ENCODE measurements at regions not wholly inside any gene's neighbourhood (a gene's known extent, or its start where the extent isn't known, plus 50 kb on each side); places are given as distances from the start of the nearest gene placed in this dataset.

DNA sequence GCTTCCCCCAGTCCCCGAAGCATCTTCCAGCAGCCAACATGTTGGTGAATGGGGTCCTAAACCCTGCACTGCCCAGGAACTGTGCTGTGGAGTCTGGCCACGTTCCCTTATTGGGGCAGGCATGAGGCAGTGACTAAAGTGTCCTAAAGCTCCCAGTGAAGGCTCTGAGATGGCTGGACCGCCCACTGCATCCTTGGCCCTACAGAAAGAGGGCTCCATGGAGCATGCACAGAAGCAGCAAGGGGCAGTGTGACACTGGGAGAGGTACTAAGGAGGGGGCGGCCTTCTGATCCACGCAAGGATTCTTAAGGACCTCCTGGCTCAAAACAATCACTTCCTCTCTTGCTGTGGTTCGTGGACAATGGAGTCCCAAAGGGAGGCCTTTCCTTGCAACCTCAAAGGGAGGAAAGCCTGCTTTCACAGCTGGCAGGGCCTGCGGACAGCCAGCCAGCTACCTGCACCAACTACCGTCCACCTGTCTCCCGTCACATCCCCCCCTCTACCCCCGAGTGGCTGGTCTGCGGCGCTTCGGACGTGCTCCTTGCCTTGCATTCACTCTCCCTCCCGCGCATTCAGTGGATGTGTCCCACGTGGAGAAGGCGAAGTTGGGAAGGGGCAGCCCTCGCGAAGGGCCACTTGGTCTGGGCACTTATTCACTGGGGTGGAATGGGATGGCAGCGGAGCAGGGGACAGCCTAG, 63.9 kb upstream of the STARD13 start:
- no peak for TF ChIP-seq FOXP2 (optimal IDR thresholded peaks at IDR 0.05; ENCODE audit: borderline replicate concordance, extremely low read depth, extremely low read length, insufficient read depth)
- TF ChIP-seq SIN3A (IDR thresholded peaks at IDR 0.05; ENCODE audit: borderline replicate concordance, insufficient read depth, low read length) = no peak
- TF ChIP-seq, protein P1, sequence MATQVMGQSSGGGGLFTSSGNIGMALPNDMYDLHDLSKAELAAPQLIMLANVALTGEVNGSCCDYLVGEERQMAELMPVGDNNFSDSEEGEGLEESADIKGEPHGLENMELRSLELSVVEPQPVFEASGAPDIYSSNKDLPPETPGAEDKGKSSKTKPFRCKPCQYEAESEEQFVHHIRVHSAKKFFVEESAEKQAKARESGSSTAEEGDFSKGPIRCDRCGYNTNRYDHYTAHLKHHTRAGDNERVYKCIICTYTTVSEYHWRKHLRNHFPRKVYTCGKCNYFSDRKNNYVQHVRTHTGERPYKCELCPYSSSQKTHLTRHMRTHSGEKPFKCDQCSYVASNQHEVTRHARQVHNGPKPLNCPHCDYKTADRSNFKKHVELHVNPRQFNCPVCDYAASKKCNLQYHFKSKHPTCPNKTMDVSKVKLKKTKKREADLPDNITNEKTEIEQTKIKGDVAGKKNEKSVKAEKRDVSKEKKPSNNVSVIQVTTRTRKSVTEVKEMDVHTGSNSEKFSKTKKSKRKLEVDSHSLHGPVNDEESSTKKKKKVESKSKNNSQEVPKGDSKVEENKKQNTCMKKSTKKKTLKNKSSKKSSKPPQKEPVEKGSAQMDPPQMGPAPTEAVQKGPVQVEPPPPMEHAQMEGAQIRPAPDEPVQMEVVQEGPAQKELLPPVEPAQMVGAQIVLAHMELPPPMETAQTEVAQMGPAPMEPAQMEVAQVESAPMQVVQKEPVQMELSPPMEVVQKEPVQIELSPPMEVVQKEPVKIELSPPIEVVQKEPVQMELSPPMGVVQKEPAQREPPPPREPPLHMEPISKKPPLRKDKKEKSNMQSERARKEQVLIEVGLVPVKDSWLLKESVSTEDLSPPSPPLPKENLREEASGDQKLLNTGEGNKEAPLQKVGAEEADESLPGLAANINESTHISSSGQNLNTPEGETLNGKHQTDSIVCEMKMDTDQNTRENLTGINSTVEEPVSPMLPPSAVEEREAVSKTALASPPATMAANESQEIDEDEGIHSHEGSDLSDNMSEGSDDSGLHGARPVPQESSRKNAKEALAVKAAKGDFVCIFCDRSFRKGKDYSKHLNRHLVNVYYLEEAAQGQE (IDR thresholded peaks at IDR 0.05; ENCODE audit: insufficient read depth in 1 of 2, low read depth in 2 of 2, low read length in 2 of 2) = no peak
- no peak for TF ChIP-seq TAF1 (IDR thresholded peaks at IDR 0.05; ENCODE audit: borderline replicate concordance, insufficient read depth, low read length)

DNA sequence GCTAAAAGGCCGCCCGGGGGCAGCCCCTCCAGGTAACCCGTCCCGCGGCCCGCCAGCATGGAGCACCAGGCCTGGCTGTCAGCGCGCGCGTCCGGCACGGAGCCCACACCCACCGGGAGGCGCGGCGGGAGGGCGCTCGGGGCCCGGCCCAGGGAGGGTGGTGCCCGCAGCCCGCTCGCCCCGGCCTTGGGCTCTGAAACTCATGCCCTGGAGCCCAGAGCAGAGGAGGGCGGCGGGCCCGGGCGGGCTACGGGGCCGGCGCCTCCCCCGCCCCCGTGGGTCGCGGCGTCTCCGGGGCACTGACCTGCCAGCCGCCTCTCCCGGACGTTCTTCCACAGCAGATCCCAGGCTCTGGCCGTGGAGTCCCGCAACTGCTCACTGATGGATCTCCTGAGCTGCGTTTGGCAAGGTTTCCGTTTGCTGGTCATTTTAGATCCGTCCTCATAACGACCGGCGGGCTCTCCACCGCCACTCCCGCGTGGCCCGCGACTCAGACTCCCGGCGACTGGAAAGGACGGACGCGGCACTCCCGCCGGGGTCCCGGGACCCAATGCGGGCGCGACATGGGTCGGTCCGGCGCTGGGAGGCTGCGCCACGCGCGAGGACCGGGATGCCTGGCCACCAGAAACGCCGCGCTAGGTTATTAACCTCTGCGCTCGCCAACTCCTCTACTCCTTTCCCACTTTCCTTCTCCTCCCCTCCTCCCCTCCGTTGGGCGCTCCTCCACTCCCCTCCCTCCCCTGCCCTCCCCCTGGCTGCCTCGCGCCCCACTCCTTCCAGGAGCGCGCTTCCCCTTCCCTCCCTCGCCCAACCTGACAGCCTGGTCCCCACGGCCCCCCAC, 64.7 kb upstream of the STARD13 start:
- TF ChIP-seq TAF1 (IDR thresholded peaks at IDR 0.05; ENCODE audit: borderline replicate concordance, insufficient read depth, low read length) (0 out of 2 replicates have a peak, but pooled peaks have one; percentile 19), POLR2AphosphoS5 (IDR thresholded peaks at IDR 0.05; ENCODE audit: low read depth, low read length) (peak; percentile 57; the same call in 1 of the 2 replicates), SIN3A (IDR thresholded peaks at IDR 0.05; ENCODE audit: borderline replicate concordance, insufficient read depth, low read length) (no peak)

DNA sequence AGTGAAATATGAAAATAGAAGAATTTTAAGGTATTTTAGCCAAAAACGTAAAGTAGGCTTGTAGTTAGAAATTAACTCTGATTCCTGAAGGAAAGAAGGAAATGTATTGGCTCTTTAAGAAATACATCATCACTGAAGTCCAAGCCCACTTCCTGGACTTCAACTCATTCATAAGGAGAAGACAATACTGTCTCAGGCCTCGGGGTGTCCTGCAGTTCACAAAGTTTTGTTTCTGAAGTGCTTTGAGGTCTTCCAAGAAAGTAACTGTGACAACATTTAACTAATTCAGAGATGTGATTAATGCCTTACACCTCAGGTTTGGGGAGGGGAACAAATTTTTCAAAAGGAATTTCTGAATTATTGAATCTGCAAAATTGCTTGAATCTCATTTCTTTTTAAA, 65.8 kb upstream of the STARD13 start:
- no peak for TF ChIP-seq POLR2AphosphoS5 (IDR thresholded peaks at IDR 0.05; ENCODE audit: low read depth, low read length)
- no peak for TF ChIP-seq FOXP2 (optimal IDR thresholded peaks at IDR 0.05; ENCODE audit: borderline replicate concordance, extremely low read depth, extremely low read length, insufficient read depth)
- TF ChIP-seq TAF1 (IDR thresholded peaks at IDR 0.05; ENCODE audit: borderline replicate concordance, insufficient read depth, low read length) = no peak
- no peak for TF ChIP-seq SIN3A (IDR thresholded peaks at IDR 0.05; ENCODE audit: borderline replicate concordance, insufficient read depth, low read length)
- TF ChIP-seq, protein P1 (IDR thresholded peaks at IDR 0.05; ENCODE audit: insufficient read depth in 1 of 2, low read depth in 2 of 2, low read length in 2 of 2) = no peak

DNA sequence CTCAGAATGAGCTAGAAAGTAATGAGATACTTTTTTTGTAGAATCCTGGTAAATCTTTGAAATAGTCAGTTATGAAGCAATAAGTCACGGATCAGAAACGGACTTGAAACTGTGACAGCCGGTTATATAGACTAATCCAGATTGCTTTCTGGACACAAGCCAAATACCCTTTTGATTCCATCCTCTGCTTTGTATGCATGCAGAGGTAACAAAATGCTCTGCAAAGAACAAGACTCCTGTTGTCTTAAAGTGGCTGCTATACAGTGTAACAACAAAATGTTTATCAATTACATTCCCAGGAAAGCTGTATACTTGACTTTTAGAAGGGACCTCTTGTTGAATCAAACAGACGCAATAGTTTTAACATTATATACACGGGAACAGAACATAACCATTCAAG, 66.5 kb upstream of the STARD13 start:
- TF ChIP-seq SIN3A (IDR thresholded peaks at IDR 0.05; ENCODE audit: borderline replicate concordance, insufficient read depth, low read length) = no peak
- no peak for TF ChIP-seq TAF1 (IDR thresholded peaks at IDR 0.05; ENCODE audit: borderline replicate concordance, insufficient read depth, low read length)
- no peak for TF ChIP-seq POLR2AphosphoS5 (IDR thresholded peaks at IDR 0.05; ENCODE audit: low read depth, low read length)
- TF ChIP-seq, protein P1 (IDR thresholded peaks at IDR 0.05; ENCODE audit: insufficient read depth in 1 of 2, low read depth in 2 of 2, low read length in 2 of 2) = no peak
- TF ChIP-seq FOXP2 (optimal IDR thresholded peaks at IDR 0.05; ENCODE audit: borderline replicate concordance, extremely low read depth, extremely low read length, insufficient read depth) = no peak

DNA sequence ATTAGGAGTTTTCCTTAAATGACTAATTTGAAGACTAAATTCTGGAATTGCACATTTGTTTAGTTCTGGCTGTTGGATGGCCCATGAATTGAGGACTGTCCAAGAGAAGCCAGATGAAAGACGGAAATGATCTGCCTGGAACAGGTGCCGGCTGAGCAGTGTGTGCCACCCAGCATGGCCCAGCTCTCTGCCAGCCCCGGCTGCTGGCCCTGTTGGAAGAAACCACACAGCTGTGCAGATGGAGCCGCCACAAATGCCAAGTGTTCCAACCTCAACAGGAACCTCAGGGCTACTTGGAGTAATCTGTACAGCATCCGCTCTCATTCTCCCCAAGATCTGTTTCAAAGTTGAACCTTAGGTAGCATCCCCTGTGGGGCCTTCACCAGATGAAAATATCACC, 67.0 kb upstream of the STARD13 start:
- TF ChIP-seq, protein P1 (IDR thresholded peaks at IDR 0.05; ENCODE audit: insufficient read depth in 1 of 2, low read depth in 2 of 2, low read length in 2 of 2) = no peak
- TF ChIP-seq TAF1 (IDR thresholded peaks at IDR 0.05; ENCODE audit: borderline replicate concordance, insufficient read depth, low read length) = no peak
- TF ChIP-seq SIN3A (IDR thresholded peaks at IDR 0.05; ENCODE audit: borderline replicate concordance, insufficient read depth, low read length) = no peak
- TF ChIP-seq POLR2AphosphoS5 (IDR thresholded peaks at IDR 0.05; ENCODE audit: low read depth, low read length) = no peak
- TF ChIP-seq FOXP2 (optimal IDR thresholded peaks at IDR 0.05; ENCODE audit: borderline replicate concordance, extremely low read depth, extremely low read length, insufficient read depth) = no peak
